Memory B cell (primary cell): ENCODE measurements at regions not wholly inside any gene's neighbourhood (a gene's known extent, or its start where the extent isn't known, plus 50 kb on each side); places are given as distances from the start of the nearest gene placed in this dataset.

Source experiments
- ATAC-seq: fragments of 150-1000 bp; cut with Tn5 transposase; 2 replicates; pipeline ENCODE4 v1.10.0; 2021; ENCODE audit warnings: low read depth, mild to moderate bottlenecking, moderate library complexity
- DNase-seq, 2 donors: peaks; one replicate each; pipeline ENCODE4 v3.0.0; 2022; ENCODE audit warnings: low spot score in 2 of 2
- H3K27ac Mint-ChIP-seq: one replicate; pipeline ENCODE4 v1.8.0; 2022; ENCODE audit warnings: mild to moderate bottlenecking, moderate library complexity, mixed read lengths
- H3K27me3 Mint-ChIP-seq: one replicate; pipeline ENCODE4 v1.8.0; 2022; ENCODE audit warnings: mixed read lengths
- H3K36me3 Mint-ChIP-seq: one replicate; pipeline ENCODE4 v1.8.0; 2022; ENCODE audit warnings: mild to moderate bottlenecking, mixed read lengths
- H3K4me1 Mint-ChIP-seq: one replicate; pipeline ENCODE4 v1.8.0; 2022; ENCODE audit warnings: mixed read lengths
- H3K4me3 Mint-ChIP-seq: one replicate; pipeline ENCODE4 v1.8.0; 2022; ENCODE audit warnings: mild to moderate bottlenecking, moderate library complexity, mixed read lengths
- H3K9me3 Mint-ChIP-seq: one replicate; pipeline ENCODE4 v1.8.0; 2022; ENCODE audit warnings: mixed read lengths

DNA sequence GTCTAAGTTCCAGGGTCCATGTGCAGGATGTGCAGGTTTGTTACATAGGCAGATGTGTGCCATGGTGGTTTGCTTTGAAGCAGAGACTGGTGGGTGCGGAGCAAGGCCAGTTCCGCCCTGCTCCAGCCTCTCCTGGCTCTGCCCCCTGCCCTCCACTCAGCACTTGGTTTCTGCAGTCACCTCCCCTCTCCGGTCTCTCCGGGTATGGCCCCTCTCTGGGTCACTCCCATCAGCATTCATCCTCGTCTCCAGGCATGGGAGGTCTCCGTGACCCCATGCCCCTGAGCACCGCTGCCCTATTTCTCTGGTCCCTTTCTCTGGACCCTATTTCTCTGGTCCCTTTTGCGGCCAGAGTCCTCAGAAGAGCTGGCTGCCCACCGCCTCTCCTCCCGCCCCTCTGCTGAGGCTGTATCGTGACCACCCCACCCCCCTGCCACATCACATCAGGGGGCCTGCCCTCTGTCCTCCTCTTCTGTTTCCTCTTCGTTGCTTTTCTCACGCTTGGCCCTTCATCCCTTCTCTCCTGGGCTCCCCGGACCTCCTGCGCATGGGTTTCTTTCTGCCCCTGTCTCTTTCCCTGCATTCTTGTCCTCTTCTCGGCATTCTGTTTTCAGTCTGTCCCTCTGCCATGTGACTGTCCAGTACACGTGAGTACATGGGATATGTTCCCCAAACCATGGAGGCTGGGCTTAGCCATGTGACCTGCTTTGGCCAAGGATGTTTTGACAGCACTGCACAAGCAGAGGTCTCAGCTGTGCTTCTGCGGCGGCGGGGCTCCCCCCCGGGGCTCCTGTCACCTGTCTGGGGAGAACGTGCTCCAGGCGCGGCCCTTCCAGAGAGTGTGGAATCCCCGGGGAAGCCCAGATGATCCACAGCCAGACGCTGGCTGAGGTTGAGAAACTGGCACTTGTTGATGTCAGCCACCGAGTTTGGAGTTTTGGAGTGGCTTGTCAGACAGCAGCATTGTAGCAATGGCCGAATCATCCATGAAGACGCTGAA is 54.4 kb upstream of the C1orf174 start:
- no peaks in the 10 kb centered on the region for H3K4me1 Mint-ChIP-seq
- no peaks in the 10 kb centered on the region for H3K9me3 Mint-ChIP-seq
- H3K4me3 Mint-ChIP-seq: no peak overlapping the region
- H3K27me3 Mint-ChIP-seq: peaks cover 18% of the 10 kb centered on the region
- no peak overlapping the region for H3K27ac Mint-ChIP-seq
- ATAC-seq (no peak), DNase-seq (no peak)
- no peaks in the 10 kb centered on the region for H3K36me3 Mint-ChIP-seq

DNA sequence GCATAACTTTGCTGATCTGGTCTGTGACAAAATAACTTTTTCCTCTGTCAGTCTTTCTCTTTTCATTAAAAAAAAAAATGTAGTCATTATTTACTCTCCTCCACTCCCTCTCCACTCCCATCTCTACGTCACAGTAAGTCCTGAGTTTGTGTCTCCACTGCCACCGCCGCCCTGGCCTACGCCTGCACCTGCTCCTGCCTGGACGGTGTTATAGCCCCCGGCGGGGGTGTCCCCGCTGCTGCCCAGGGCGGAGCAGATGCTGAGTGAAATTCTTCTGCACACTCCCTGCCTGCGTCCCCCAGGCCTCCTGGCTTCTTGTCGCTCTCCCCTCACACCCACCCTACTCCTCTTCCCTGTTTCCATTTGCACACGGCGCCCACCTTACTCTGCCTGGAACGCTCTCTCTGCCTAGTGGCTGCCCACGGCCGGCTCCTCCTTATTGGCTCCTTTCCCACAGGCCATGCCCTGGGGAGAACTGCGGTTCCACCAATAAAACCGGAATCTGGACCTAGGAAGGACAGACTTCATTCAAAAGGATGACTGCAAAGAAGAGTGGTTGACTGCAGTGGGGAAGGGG is 55.2 kb upstream of the C1orf174 start:
- H3K4me3 Mint-ChIP-seq: no peak overlapping the region
- ATAC-seq (no peak), DNase-seq (no peak)
- no peaks in the 10 kb centered on the region for H3K4me1 Mint-ChIP-seq
- peaks cover 16% of the 10 kb centered on the region for H3K27me3 Mint-ChIP-seq
- H3K9me3 Mint-ChIP-seq: no peaks in the 10 kb centered on the region
- H3K36me3 Mint-ChIP-seq: no peaks in the 10 kb centered on the region
- no peak overlapping the region for H3K27ac Mint-ChIP-seq

GRCh38 chr1:3956527-3957170 is 56.6 kb upstream of the C1orf174 start:
- Mint-ChIP-seq H3K27me3 (peaks cover 15% of the 10 kb centered on the region), H3K9me3 (no peaks in the 10 kb centered on the region), H3K4me1 (no peaks in the 10 kb centered on the region), H3K36me3 (no peaks in the 10 kb centered on the region), H3K4me3 (no peak overlapping the region), H3K27ac (no peak overlapping the region)
- ATAC-seq: no peak
- no peak for DNase-seq

- no peak overlapping the region for H3K27ac Mint-ChIP-seq
- H3K4me1 Mint-ChIP-seq: no peaks in the 10 kb centered on the region
- ATAC-seq (no peak), DNase-seq (no peak)
- H3K9me3 Mint-ChIP-seq: no peaks in the 10 kb centered on the region
- H3K27me3 Mint-ChIP-seq: peaks cover 8% of the 10 kb centered on the region
- no peaks in the 10 kb centered on the region for H3K36me3 Mint-ChIP-seq
- H3K4me3 Mint-ChIP-seq: no peak overlapping the region
Measured at GRCh38 chr1:3959361-3959760, 59.3 kb upstream of the C1orf174 start.

- DNase-seq (no peak), ATAC-seq (no peak)
- Mint-ChIP-seq H3K9me3 (no peaks in the 10 kb centered on the region), H3K27ac (no peak overlapping the region), H3K36me3 (no peaks in the 10 kb centered on the region), H3K4me3 (no peak overlapping the region), H3K27me3 (peaks cover 4% of the 10 kb centered on the region), H3K4me1 (no peaks in the 10 kb centered on the region)
Measured at GRCh38 chr1:3963554-3963953, 63.5 kb upstream of the C1orf174 start.

DNA sequence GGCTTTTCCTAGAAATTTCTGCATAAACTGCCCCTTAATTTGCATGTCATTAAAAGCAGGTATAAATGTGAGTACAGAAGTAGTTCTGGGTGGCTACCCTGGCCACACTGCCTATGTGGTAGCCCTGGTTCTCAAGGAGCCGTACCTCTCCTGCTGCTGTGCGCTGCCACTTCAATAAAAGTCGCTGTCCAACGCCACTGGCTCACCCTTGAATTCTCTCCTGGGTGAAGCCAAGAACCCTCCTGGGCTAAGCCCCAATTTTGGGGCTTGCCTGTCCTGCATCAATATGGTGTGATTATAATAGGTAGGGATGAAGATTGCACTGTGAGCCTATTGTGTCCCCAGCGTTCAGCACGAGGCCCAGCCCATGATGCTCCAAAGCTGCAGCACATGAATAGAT is 65.6 kb upstream of the C1orf174 start:
- DNase-seq (no peak), ATAC-seq (no peak)
- H3K27me3 Mint-ChIP-seq: peaks cover 4% of the 10 kb centered on the region
- H3K4me3 Mint-ChIP-seq: no peak overlapping the region
- no peaks in the 10 kb centered on the region for H3K36me3 Mint-ChIP-seq
- H3K4me1 Mint-ChIP-seq: no peaks in the 10 kb centered on the region
- H3K9me3 Mint-ChIP-seq: no peaks in the 10 kb centered on the region
- H3K27ac Mint-ChIP-seq: no peak overlapping the region

DNA sequence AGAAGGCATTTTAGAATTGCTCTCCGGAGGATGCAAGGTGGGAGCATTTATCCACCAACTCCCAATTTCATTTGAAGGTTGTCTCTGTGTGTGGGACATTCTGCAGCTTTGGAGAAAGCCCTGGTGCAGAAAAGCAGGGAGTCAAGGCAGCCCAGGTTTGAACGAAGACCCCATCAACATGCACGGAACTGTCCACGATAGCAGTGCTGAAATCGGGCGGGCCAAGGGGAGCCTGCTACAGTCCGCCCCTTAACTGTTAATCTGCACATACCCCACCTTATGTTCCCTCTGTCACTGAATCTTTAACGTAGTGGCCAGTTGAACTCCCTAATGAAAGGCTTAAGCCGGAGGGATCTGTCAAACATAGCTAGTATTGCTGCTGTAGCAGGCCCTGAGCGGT is 68.8 kb upstream of the C1orf174 start:
- Mint-ChIP-seq H3K27me3 (peaks cover 6% of the 10 kb centered on the region), H3K4me3 (no peak overlapping the region), H3K4me1 (no peaks in the 10 kb centered on the region), H3K27ac (no peak overlapping the region), H3K36me3 (no peaks in the 10 kb centered on the region), H3K9me3 (no peaks in the 10 kb centered on the region)
- DNase-seq (no peak), ATAC-seq (no peak)

- Mint-ChIP-seq H3K27ac (no peak overlapping the region), H3K27me3 (peaks cover 13% of the 10 kb centered on the region), H3K9me3 (no peaks in the 10 kb centered on the region), H3K4me1 (no peaks in the 10 kb centered on the region), H3K36me3 (no peaks in the 10 kb centered on the region), H3K4me3 (no peak overlapping the region)
- DNase-seq (no peak), ATAC-seq (no peak)
Measured at GRCh38 chr1:3971981-3972380, 71.9 kb upstream of the C1orf174 start.

GRCh38 chr1:3975903-3976630 is 76.0 kb upstream of the C1orf174 start:
- Mint-ChIP-seq H3K4me3 (no peak overlapping the region), H3K27ac (no peak overlapping the region), H3K9me3 (no peaks in the 10 kb centered on the region), H3K4me1 (no peaks in the 10 kb centered on the region), H3K36me3 (no peaks in the 10 kb centered on the region), H3K27me3 (peaks cover 12% of the 10 kb centered on the region)
- DNase-seq (no peak), ATAC-seq (no peak)

DNA sequence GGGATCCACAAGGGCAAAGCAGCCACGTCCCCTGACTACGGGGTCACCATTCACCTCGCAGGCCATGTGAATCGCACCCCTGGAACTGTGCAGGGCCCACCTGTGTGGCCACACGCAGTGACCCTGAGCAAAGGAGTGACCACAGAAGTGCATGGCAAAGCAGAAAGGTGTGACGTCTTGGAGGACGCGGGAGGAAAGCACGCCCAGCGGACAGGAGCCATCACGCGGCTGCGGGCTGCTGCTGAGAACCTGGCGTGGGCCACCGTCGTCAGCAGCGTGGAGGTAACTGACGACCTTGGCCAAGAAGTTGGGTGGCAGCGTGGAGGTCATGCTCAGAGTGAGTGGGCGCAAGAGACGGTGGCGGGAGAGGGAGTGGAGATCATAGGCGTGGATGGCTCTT is 76.7 kb upstream of the C1orf174 start:
- Mint-ChIP-seq H3K36me3 (no peaks in the 10 kb centered on the region), H3K27me3 (peaks cover 12% of the 10 kb centered on the region), H3K4me3 (no peak overlapping the region), H3K4me1 (no peaks in the 10 kb centered on the region), H3K9me3 (no peaks in the 10 kb centered on the region), H3K27ac (no peak overlapping the region)
- DNase-seq: no peak
- no peak for ATAC-seq

- peaks cover 2% of the 10 kb centered on the region for H3K4me1 Mint-ChIP-seq
- no peak for DNase-seq
- no peak for ATAC-seq
- no peak overlapping the region for H3K27ac Mint-ChIP-seq
- H3K27me3 Mint-ChIP-seq: peaks cover 15% of the 10 kb centered on the region
- no peaks in the 10 kb centered on the region for H3K9me3 Mint-ChIP-seq
- H3K36me3 Mint-ChIP-seq: no peaks in the 10 kb centered on the region
- no peak overlapping the region for H3K4me3 Mint-ChIP-seq
Measured at GRCh38 chr1:3978196-3978989, 78.3 kb upstream of the C1orf174 start.

GRCh38 chr1:3978990-3979325 is 78.9 kb upstream of the C1orf174 start:
- H3K4me1 Mint-ChIP-seq: peaks cover 2% of the 10 kb centered on the region
- no peak overlapping the region for H3K4me3 Mint-ChIP-seq
- DNase-seq (no peak), ATAC-seq (no peak)
- no peaks in the 10 kb centered on the region for H3K9me3 Mint-ChIP-seq
- no peak overlapping the region for H3K27ac Mint-ChIP-seq
- H3K36me3 Mint-ChIP-seq: no peaks in the 10 kb centered on the region
- peaks cover 15% of the 10 kb centered on the region for H3K27me3 Mint-ChIP-seq

GRCh38 chr1:3981261-3981660 is 81.2 kb upstream of the C1orf174 start:
- no peak for DNase-seq
- peaks cover 12% of the 10 kb centered on the region for H3K27me3 Mint-ChIP-seq
- H3K4me1 Mint-ChIP-seq: peaks cover 2% of the 10 kb centered on the region
- H3K4me3 Mint-ChIP-seq: no peak overlapping the region
- H3K9me3 Mint-ChIP-seq: no peaks in the 10 kb centered on the region
- ATAC-seq: no peak
- H3K36me3 Mint-ChIP-seq: no peaks in the 10 kb centered on the region
- H3K27ac Mint-ChIP-seq: no peak overlapping the region
